ENCODE measurements at regions not wholly inside any gene's neighbourhood (a gene's known extent, or its start where the extent isn't known, plus 50 kb on each side); places are given as distances from the start of the nearest gene placed in this dataset.
"Not testable (repeated sequence)": the region's sequence is repeated elsewhere in the genome, so short reads cannot be mapped to it uniquely, and the experiment has no call there.

- H3K9me3 ChIP-seq (replicated peaks in 1 of 11), result peaks cover 0 to 6% (median 0%) of the 10 kb centered on the region in 11 experiments; a peak in 1 of 22 replicates
- no peak overlapping the region for H3K4me3 ChIP-seq
- TF ChIP-seq Cebpa-rat (IDR thresholded peaks at IDR 0.05), result no peak
- H4K20me1 ChIP-seq, result no peaks in the 10 kb centered on the region; a peak in 1 of 22 replicates
- no peaks in the 10 kb centered on the region for H3K36me3 ChIP-seq
- H3K27ac ChIP-seq, result no peak overlapping the region
- no peaks in the 10 kb centered on the region for H3K27me3 ChIP-seq
- no peak overlapping the region for H3K9ac ChIP-seq
- no peaks in the 10 kb centered on the region for H3K4me1 ChIP-seq
- peak overlapping the region in 1 of 11 experiments; percentile 5; a peak in 1 of 22 replicates for H3K4me2 ChIP-seq
Observed at GRCh38 chr2:84160453-84160852, 298.6 kb downstream of the SUCLG1 start.

GRCh38 chr2:84158605-84159004 lies 300.5 kb downstream of the SUCLG1 start:
- Histone ChIP-seq H3K4me1 (no peaks in the 10 kb centered on the region), H3K9me3 (replicated peaks in 1 of 11) (peaks cover 0 to 6% (median 0%) of the 10 kb centered on the region in 11 experiments; a peak in 1 of 22 replicates), H3K4me2 (no peak overlapping the region), H3K4me3 (no peak overlapping the region), H3K36me3 (no peaks in the 10 kb centered on the region), H3K27ac (no peak overlapping the region), H3K27me3 (no peaks in the 10 kb centered on the region), H3K9ac (no peak overlapping the region), H4K20me1 (no peaks in the 10 kb centered on the region; a peak in 1 of 22 replicates)
- TF ChIP-seq Cebpa-rat (IDR thresholded peaks at IDR 0.05), result no peak

GRCh38 chr2:84152462-84152861 lies 306.6 kb downstream of the SUCLG1 start:
- H3K4me2 ChIP-seq, result no peak overlapping the region
- no peaks in the 10 kb centered on the region for H3K4me1 ChIP-seq
- no peak overlapping the region for H3K9ac ChIP-seq
- H3K9me3 ChIP-seq (replicated peaks in 1 of 11), result no peaks in the 10 kb centered on the region
- H3K4me3 ChIP-seq, result no peak overlapping the region
- TF ChIP-seq Cebpa-rat (IDR thresholded peaks at IDR 0.05), result no peak
- H3K36me3 ChIP-seq, result no peaks in the 10 kb centered on the region
- H3K27ac ChIP-seq, result no peak overlapping the region
- H3K27me3 ChIP-seq, result no peaks in the 10 kb centered on the region
- H4K20me1 ChIP-seq, result no peaks in the 10 kb centered on the region

- Histone ChIP-seq H4K20me1 (no peaks in the 10 kb centered on the region), H3K4me1 (no peaks in the 10 kb centered on the region), H3K27ac (no peak overlapping the region), H3K4me3 (no peak overlapping the region), H3K36me3 (no peaks in the 10 kb centered on the region), H3K9ac (no peak overlapping the region), H3K9me3 (replicated peaks in 1 of 11) (no peaks in the 10 kb centered on the region), H3K27me3 (no peaks in the 10 kb centered on the region), H3K4me2 (no peak overlapping the region)
- no peak for TF ChIP-seq Cebpa-rat (IDR thresholded peaks at IDR 0.05)
Observed at GRCh38 chr2:84144345-84144744, 314.7 kb downstream of the SUCLG1 start.

- no peak overlapping the region for H3K4me2 ChIP-seq
- H3K4me1 ChIP-seq, result peaks cover 0 to 19% (median 15%) of the 10 kb centered on the region in 10 experiments; a peak in 14 of 20 replicates
- H3K27me3 ChIP-seq, result no peaks in the 10 kb centered on the region
- no peak overlapping the region for H3K27ac ChIP-seq
- H3K9me3 ChIP-seq (replicated peaks in 1 of 11), result no peaks in the 10 kb centered on the region
- H3K4me3 ChIP-seq, result no peak overlapping the region
- H4K20me1 ChIP-seq, result no peaks in the 10 kb centered on the region
- no peaks in the 10 kb centered on the region for H3K36me3 ChIP-seq
- H3K9ac ChIP-seq, result no peak overlapping the region
- no peak for TF ChIP-seq Cebpa-rat (IDR thresholded peaks at IDR 0.05)
Observed at GRCh38 chr2:84137034-84137433, 322.0 kb downstream of the SUCLG1 start.

GRCh38 chr2:84132370-84132769 lies 326.7 kb downstream of the SUCLG1 start:
- H3K27ac ChIP-seq, result no peak overlapping the region
- H3K4me1 ChIP-seq, result peaks cover 0 to 19% (median 15%) of the 10 kb centered on the region in 10 experiments; a peak in 14 of 20 replicates
- H3K9ac ChIP-seq, result no peak overlapping the region
- TF ChIP-seq Cebpa-rat (IDR thresholded peaks at IDR 0.05), result no peak
- H3K4me3 ChIP-seq, result no peak overlapping the region
- no peak overlapping the region for H3K4me2 ChIP-seq
- peaks cover 5 to 13% (median 8%) of the 10 kb centered on the region in 11 experiments; a peak in 17 of 22 replicates for H3K9me3 ChIP-seq (replicated peaks in 1 of 11)
- no peaks in the 10 kb centered on the region for H3K36me3 ChIP-seq
- no peaks in the 10 kb centered on the region for H4K20me1 ChIP-seq
- H3K27me3 ChIP-seq, result no peaks in the 10 kb centered on the region

GRCh38 chr2:84131278-84131830 lies 327.7 kb downstream of the SUCLG1 start:
- Histone ChIP-seq H3K4me2 (no peak overlapping the region), H3K27me3 (no peaks in the 10 kb centered on the region), H4K20me1 (no peaks in the 10 kb centered on the region), H3K36me3 (no peaks in the 10 kb centered on the region), H3K27ac (no peak overlapping the region), H3K4me1 (peaks cover 0 to 19% (median 15%) of the 10 kb centered on the region in 10 experiments; a peak in 14 of 20 replicates), H3K4me3 (no peak overlapping the region), H3K9me3 (replicated peaks in 1 of 11) (peaks cover 5 to 13% (median 8%) of the 10 kb centered on the region in 11 experiments; a peak in 17 of 22 replicates), H3K9ac (no peak overlapping the region)
- TF ChIP-seq Cebpa-rat (IDR thresholded peaks at IDR 0.05), result no peak

- Histone ChIP-seq H3K4me1 (no peaks in the 10 kb centered on the region; a peak in 1 of 20 replicates), H3K27me3 (no peaks in the 10 kb centered on the region), H3K36me3 (no peaks in the 10 kb centered on the region), H3K27ac (no peak overlapping the region), H3K9me3 (replicated peaks in 1 of 11) (peaks cover 5 to 13% (median 8%) of the 10 kb centered on the region in 11 experiments; a peak in 17 of 22 replicates), H3K4me2 (no peak overlapping the region), H3K4me3 (no peak overlapping the region), H4K20me1 (no peaks in the 10 kb centered on the region), H3K9ac (no peak overlapping the region)
- TF ChIP-seq Cebpa-rat (IDR thresholded peaks at IDR 0.05), result no peak
Observed at GRCh38 chr2:84129018-84129417, 330.1 kb downstream of the SUCLG1 start.

GRCh38 chr2:84127812-84128211 lies 331.3 kb downstream of the SUCLG1 start:
- H3K9ac ChIP-seq, H3K4me1 ChIP-seq, H3K4me3 ChIP-seq, H4K20me1 ChIP-seq, H3K36me3 ChIP-seq, H3K4me2 ChIP-seq, H3K27ac ChIP-seq, H3K27me3 ChIP-seq: not testable (repeated sequence)
- H3K9me3 ChIP-seq (replicated peaks in 1 of 11), result peaks cover 5 to 13% (median 8%) of the 10 kb centered on the region in 11 experiments; a peak in 17 of 22 replicates

- Histone ChIP-seq H3K36me3 (no peaks in the 10 kb centered on the region), H3K27me3 (no peaks in the 10 kb centered on the region), H3K9ac (no peak overlapping the region), H3K4me2 (no peak overlapping the region), H3K9me3 (replicated peaks in 1 of 11) (peaks cover 5 to 13% (median 8%) of the 10 kb centered on the region in 11 experiments; a peak in 17 of 22 replicates), H4K20me1 (no peaks in the 10 kb centered on the region), H3K27ac (no peak overlapping the region), H3K4me1 (no peaks in the 10 kb centered on the region), H3K4me3 (no peak overlapping the region)
- TF ChIP-seq Cebpa-rat (IDR thresholded peaks at IDR 0.05), result no peak
Observed at GRCh38 chr2:84126530-84126929, 332.6 kb downstream of the SUCLG1 start.
